HepG2 (cell line): ENCODE measurements at regions not wholly inside any gene's neighbourhood (a gene's known extent, or its start where the extent isn't known, plus 50 kb on each side); places are given as distances from the start of the nearest gene placed in this dataset.

Source experiments
- ATAC-seq: fragments of 200-7000 bp; cut with Tn5 transposase; 3 replicates; pipeline ENCODE4 v1.9.1; 2020; ENCODE audit warnings: mild to moderate bottlenecking, moderate library complexity
- BruUV-seq: library from RNA; stranded (reverse); fragments of 400-500 nt; replicated peaks from 2 replicates; lab custom pipeline; 2021; lab: Mats Ljungman, UMichigan
- CTCF ChIA-PET: fragments of 300-600 bp; formaldehyde crosslinking; extraction: SDS; loops from one replicate; lab custom pipeline; 2021; ENCODE audit warnings: low total read pairs, inconsistent platforms, low intra/inter-chr PET ratio; lab: Yijun Ruan, JAX
- POLR2A ChIA-PET: fragments of 350-600 bp; sonication (Branson Sonifier 250); formaldehyde crosslinking; loops from one replicate; lab custom pipeline; 2020; ENCODE audit warnings: antibody characterized with exemption, inconsistent platforms; lab: Yijun Ruan, JAX
- DNase-seq: peaks from one replicate; pipeline ENCODE4 v3.0.0-alpha.2; 2015; ENCODE audit warnings: low spot score
- FAIRE-seq: peaks from 3 replicates; lab custom pipeline; 2011; peaks lifted over from hg19 to GRCh38; lab: Jason Lieb, UNC
- H2AFZ ChIP-seq: one replicate; pipeline ENCODE4 v1.6.1; 2011; ENCODE audit warnings: low read length, inconsistent platforms
- H3K27ac ChIP-seq: fragments of 300-600 bp; 3 replicates; pipeline ENCODE4 v1.8.0; 2011; ENCODE audit warnings: mixed run types, mild to moderate bottlenecking, mixed read lengths, low read length, inconsistent platforms; ENCODE audit not compliant: insufficient read depth; ENCODE audit errors: extremely low read length
- H3K27me3 ChIP-seq, 2 experiments: fragments of 200-600 bp in 1 of 2; 2 replicates in 1 of 2; 3 replicates in 1 of 2; pipeline versions ENCODE4 v1.6.0 to v1.8.0; 2011; ENCODE audit warnings: low read length in 2 of 2, mild to moderate bottlenecking in 2 of 2, moderate library complexity in 2 of 2, inconsistent platforms in 1 of 2; ENCODE audit not compliant: insufficient read depth in 2 of 2, control insufficient read depth in 1 of 2
- H3K36me3 ChIP-seq, 2 experiments: fragments of 200-600 bp in 1 of 2; replicated peaks in 1 of 2; 2 replicates in 1 of 2; 3 replicates in 1 of 2; pipeline versions ENCODE4 v1.5.1 to v1.8.0; 2011; ENCODE audit warnings: low read length in 2 of 2, inconsistent platforms in 1 of 2; ENCODE audit not compliant: insufficient read depth in 2 of 2, control insufficient read depth in 1 of 2
- H3K4me1 ChIP-seq: 2 replicates; pipeline ENCODE4 v1.5.1; 2012; ENCODE audit warnings: low read length, inconsistent platforms; ENCODE audit not compliant: insufficient read depth
- H3K4me2 ChIP-seq: 2 replicates; pipeline ENCODE4 v1.6.0; 2011; ENCODE audit warnings: low read depth, low read length, inconsistent platforms
- H3K4me3 ChIP-seq, 3 experiments: fragments of 200-600 bp in 1 of 3; sonication (generic), shearing (Covaris generic) in 1 of 3; replicated peaks in 1 of 3; 2 replicates each; pipeline ENCODE4 v1.5.1; 2011 to 2016; ENCODE audit warnings: low read length in 3 of 3, inconsistent platforms in 2 of 3, low read depth in 2 of 3, mild to moderate bottlenecking in 2 of 3, control low read depth in 1 of 3, mixed read lengths in 1 of 3; ENCODE audit not compliant: insufficient read depth in 1 of 3
- H3K79me2 ChIP-seq: one replicate; pipeline ENCODE4 v1.6.1; 2011; ENCODE audit warnings: low read length, inconsistent platforms; ENCODE audit not compliant: insufficient read depth
- H3K9ac ChIP-seq: 2 replicates; pipeline ENCODE4 v1.6.0; 2011; ENCODE audit warnings: mild to moderate bottlenecking, low read depth, low read length, inconsistent platforms; ENCODE audit not compliant: insufficient read depth
- H3K9me3 ChIP-seq: 2 replicates; pipeline ENCODE4 v1.5.1; 2012; ENCODE audit warnings: mild to moderate bottlenecking, low read length
- H4K20me1 ChIP-seq: 2 replicates; pipeline ENCODE4 v1.6.0; 2011; ENCODE audit warnings: inconsistent platforms, mild to moderate bottlenecking, low read length, moderate library complexity; ENCODE audit not compliant: insufficient read depth
- ATF1 ChIP-seq: IDR thresholded peaks from 2 replicates; pipeline ENCODE4 v1.6.1; 2016; ENCODE audit warnings: mild to moderate bottlenecking, control low read depth
- FOSL1 ChIP-seq: sonication (generic); formaldehyde crosslinking; IDR thresholded peaks from 2 replicates; pipeline ENCODE4 v1.9.0; 2021; ENCODE audit warnings: missing genetic modification reagents, borderline replicate concordance
- FOXK2 ChIP-seq: fragments of 450-650 bp; IDR thresholded peaks from 2 replicates; pipeline ENCODE4 v1.6.1; 2016
- HNF4A ChIP-seq: sonication (generic); formaldehyde crosslinking; IDR thresholded peaks from 2 replicates; pipeline ENCODE4 v1.4.0; 2020; ENCODE audit warnings: missing genetic modification reagents
- JDP2 ChIP-seq: sonication (generic); formaldehyde crosslinking; IDR thresholded peaks from 2 replicates; pipeline ENCODE4 v1.8.1; 2022; ENCODE audit warnings: missing genetic modification reagents, borderline replicate concordance
- KDM3A ChIP-seq: IDR thresholded peaks from 2 replicates; pipeline ENCODE4 v1.6.1; 2018; ENCODE audit warnings: low read depth, missing compliant biosample characterization
- NFYC ChIP-seq: IDR thresholded peaks from 2 replicates; pipeline ENCODE4 v1.6.1; 2016; ENCODE audit warnings: missing genetic modification reagents, missing compliant biosample characterization
- ZC3H13 ChIP-seq: sonication (generic); formaldehyde crosslinking; IDR thresholded peaks from 2 replicates; pipeline ENCODE4 v1.8.1; 2023; ENCODE audit warnings: mild to moderate bottlenecking, missing genetic modification reagents, moderate library complexity
- ZFP1 ChIP-seq: IDR thresholded peaks from 2 replicates; pipeline ENCODE4 v1.6.1; 2016
- ZNF562 ChIP-seq: sonication (generic); formaldehyde crosslinking; IDR thresholded peaks from 2 replicates; pipeline ENCODE4 v1.8.0; 2022; ENCODE audit warnings: missing genetic modification reagents, borderline replicate concordance
- ZNF644 ChIP-seq: IDR thresholded peaks from 2 replicates; pipeline ENCODE4 v1.6.1; 2016; ENCODE audit warnings: low read depth
- ZNF652 ChIP-seq: IDR thresholded peaks from 2 replicates; pipeline ENCODE4 v1.6.1; 2016; ENCODE audit warnings: low read depth, borderline replicate concordance
- ZNF670 ChIP-seq: sonication (generic); formaldehyde crosslinking; IDR thresholded peaks from 2 replicates; pipeline ENCODE4 v1.8.0; 2022; ENCODE audit warnings: mild to moderate bottlenecking, missing genetic modification reagents, borderline replicate concordance
- ZNF7 ChIP-seq: IDR thresholded peaks from 2 replicates; pipeline ENCODE4 v1.6.1; 2016; ENCODE audit warnings: missing biosample characterization, missing genetic modification reagents
- ZNF766 ChIP-seq: sonication (generic); formaldehyde crosslinking; IDR thresholded peaks from 2 replicates; pipeline ENCODE4 v1.5.0; 2020; ENCODE audit warnings: missing genetic modification reagents, borderline replicate concordance
- ZSCAN31 ChIP-seq: sonication (generic); formaldehyde crosslinking; IDR thresholded peaks from 2 replicates; pipeline ENCODE4 v1.5.0; 2020; ENCODE audit warnings: low read depth, mild to moderate bottlenecking, missing genetic modification reagents
- WGBS: methylation state at CpG from one replicate; pipeline ENCODE4 v1.1.6; 2017; ENCODE audit warnings: low lambda C conversion rate; 5-methylcytosine and 5-hydroxymethylcytosine counted together
- in situ Hi-C: cut with HindIII; loops from 2 replicates; pipeline ENCODE4 v1.10.0; 2017; ENCODE audit warnings: low pct_unique_long_range_greater_than_20kb; ENCODE audit not compliant: extremely low pct_ligation_motif_present
- intact Hi-C: fragments of 100-400 bp; cut with micrococcal nuclease; formaldehyde crosslinking; loops from one replicate; pipeline ENCODE4 v1.10.0; 2022; ENCODE audit not compliant: unreplicated experiment
- TF ChIP-seq, protein P1 (sequence below): IDR thresholded peaks from 2 replicates; pipeline ENCODE4 v1.6.1; 2016; ENCODE audit warnings: missing compliant biosample characterization, missing genetic modification reagents, borderline replicate concordance
- TF ChIP-seq, protein P2 (sequence below): IDR thresholded peaks from 2 replicates; pipeline ENCODE4 v1.4.0; 2020; ENCODE audit warnings: mild to moderate bottlenecking, missing genetic modification reagents
- TF ChIP-seq, protein P3 (sequence below): sonication (generic); formaldehyde crosslinking; IDR thresholded peaks from 2 replicates; pipeline ENCODE4 v1.4.0; 2020; ENCODE audit warnings: missing genetic modification reagents

DNA sequence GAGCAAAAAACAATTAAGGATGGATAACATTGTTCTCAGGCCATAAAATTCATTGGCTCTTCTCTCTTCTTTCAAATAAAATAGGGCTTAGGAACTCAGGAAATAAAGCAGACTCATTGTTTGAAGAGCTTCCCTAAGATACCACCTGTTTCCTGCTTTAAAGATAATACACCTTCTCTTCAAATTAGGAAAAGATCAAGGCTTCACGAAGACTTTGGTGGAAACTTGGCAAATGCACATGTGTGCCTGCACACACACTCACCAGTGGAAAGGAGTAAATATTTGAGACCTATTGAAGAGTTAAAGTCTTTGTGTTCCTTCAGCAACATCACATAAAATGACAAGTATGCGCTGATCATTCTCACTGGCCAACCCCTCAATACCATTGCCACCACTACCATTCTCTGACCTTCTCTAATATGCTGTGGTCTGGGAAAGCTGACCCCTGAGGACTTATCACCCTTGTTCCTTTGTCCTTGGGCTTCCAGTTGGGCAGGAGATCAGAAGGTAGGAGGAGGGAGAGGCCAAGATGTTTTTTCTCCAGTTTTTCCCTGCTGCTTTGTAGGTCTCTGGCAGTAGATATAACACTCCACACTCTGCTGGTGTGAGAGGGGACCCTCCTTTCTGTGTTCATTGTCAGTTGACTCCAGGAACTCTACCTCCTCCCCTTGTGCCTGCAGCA is 53.5 kb upstream of the SPOPL start:
- intact Hi-C loops, result no loop called here
- Histone ChIP-seq H3K79me2 (no peaks in the 10 kb centered on the region), H3K4me2 (no peak overlapping the region), H3K9me3 (no peaks in the 10 kb centered on the region), H3K36me3 (no peaks in the 10 kb centered on the region), H3K27me3 (no peaks in the 10 kb centered on the region), H3K4me1 (peaks cover 38% of the 10 kb centered on the region), H2AFZ (no peak overlapping the region), H4K20me1 (no peaks in the 10 kb centered on the region), H3K27ac (no peak overlapping the region), H3K4me3 (no peak overlapping the region), H3K9ac (no peak overlapping the region)
- in situ Hi-C loops, result no loop called here
- BruUV-seq, result no TSS peak
- FAIRE-seq, result peak; percentile 18
- WGBS, result 84% methylated on average over 2 of the region's 2 CpGs
- DNase-seq, result no peak
- CTCF ChIA-PET, result no interaction called here
- POLR2A ChIA-PET, result no interaction called here
- ATAC-seq, result no peak; the same call in 2 of the 3 replicates
- TF ChIP-seq ZFP1 (CRISPR knock-in tag) (no peak), ZNF652 (peak; percentile 28; the same call in 1 of the 2 replicates), KDM3A (CRISPR knock-in tag) (no peak), ZNF7 (CRISPR knock-in tag) (peak; percentile 72; the same call in 1 of the 2 replicates), FOSL1 (no peak), ZNF766 (no peak), NFYC (CRISPR knock-in tag) (no peak), FOXK2 (no peak), ZC3H13 (CRISPR knock-in tag) (no peak), HNF4A (CRISPR knock-in tag) (0 out of 2 replicates have a peak, but pooled peaks have one; percentile 15), ZNF644 (CRISPR knock-in tag) (peak; percentile 68; the same call in 1 of the 2 replicates), ZNF562 (CRISPR knock-in tag) (no peak), ZSCAN31 (CRISPR knock-in tag) (no peak), ATF1 (no peak), JDP2 (no peak), ZNF670 (CRISPR knock-in tag) (no peak)
- TF ChIP-seq, protein P1, sequence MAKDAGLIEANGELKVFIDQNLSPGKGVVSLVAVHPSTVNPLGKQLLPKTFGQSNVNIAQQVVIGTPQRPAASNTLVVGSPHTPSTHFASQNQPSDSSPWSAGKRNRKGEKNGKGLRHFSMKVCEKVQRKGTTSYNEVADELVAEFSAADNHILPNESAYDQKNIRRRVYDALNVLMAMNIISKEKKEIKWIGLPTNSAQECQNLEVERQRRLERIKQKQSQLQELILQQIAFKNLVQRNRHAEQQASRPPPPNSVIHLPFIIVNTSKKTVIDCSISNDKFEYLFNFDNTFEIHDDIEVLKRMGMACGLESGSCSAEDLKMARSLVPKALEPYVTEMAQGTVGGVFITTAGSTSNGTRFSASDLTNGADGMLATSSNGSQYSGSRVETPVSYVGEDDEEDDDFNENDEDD (CRISPR knock-in tag), result no peak
- TF ChIP-seq, protein P2, sequence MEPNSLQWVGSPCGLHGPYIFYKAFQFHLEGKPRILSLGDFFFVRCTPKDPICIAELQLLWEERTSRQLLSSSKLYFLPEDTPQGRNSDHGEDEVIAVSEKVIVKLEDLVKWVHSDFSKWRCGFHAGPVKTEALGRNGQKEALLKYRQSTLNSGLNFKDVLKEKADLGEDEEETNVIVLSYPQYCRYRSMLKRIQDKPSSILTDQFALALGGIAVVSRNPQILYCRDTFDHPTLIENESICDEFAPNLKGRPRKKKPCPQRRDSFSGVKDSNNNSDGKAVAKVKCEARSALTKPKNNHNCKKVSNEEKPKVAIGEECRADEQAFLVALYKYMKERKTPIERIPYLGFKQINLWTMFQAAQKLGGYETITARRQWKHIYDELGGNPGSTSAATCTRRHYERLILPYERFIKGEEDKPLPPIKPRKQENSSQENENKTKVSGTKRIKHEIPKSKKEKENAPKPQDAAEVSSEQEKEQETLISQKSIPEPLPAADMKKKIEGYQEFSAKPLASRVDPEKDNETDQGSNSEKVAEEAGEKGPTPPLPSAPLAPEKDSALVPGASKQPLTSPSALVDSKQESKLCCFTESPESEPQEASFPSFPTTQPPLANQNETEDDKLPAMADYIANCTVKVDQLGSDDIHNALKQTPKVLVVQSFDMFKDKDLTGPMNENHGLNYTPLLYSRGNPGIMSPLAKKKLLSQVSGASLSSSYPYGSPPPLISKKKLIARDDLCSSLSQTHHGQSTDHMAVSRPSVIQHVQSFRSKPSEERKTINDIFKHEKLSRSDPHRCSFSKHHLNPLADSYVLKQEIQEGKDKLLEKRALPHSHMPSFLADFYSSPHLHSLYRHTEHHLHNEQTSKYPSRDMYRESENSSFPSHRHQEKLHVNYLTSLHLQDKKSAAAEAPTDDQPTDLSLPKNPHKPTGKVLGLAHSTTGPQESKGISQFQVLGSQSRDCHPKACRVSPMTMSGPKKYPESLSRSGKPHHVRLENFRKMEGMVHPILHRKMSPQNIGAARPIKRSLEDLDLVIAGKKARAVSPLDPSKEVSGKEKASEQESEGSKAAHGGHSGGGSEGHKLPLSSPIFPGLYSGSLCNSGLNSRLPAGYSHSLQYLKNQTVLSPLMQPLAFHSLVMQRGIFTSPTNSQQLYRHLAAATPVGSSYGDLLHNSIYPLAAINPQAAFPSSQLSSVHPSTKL (CRISPR knock-in tag), result peak; percentile 37; the same call in 1 of the 2 replicates
- TF ChIP-seq, protein P3, sequence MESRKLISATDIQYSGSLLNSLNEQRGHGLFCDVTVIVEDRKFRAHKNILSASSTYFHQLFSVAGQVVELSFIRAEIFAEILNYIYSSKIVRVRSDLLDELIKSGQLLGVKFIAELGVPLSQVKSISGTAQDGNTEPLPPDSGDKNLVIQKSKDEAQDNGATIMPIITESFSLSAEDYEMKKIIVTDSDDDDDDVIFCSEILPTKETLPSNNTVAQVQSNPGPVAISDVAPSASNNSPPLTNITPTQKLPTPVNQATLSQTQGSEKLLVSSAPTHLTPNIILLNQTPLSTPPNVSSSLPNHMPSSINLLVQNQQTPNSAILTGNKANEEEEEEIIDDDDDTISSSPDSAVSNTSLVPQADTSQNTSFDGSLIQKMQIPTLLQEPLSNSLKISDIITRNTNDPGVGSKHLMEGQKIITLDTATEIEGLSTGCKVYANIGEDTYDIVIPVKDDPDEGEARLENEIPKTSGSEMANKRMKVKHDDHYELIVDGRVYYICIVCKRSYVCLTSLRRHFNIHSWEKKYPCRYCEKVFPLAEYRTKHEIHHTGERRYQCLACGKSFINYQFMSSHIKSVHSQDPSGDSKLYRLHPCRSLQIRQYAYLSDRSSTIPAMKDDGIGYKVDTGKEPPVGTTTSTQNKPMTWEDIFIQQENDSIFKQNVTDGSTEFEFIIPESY (CRISPR knock-in tag), result no peak
